ENCODE measurements at regions not wholly inside any gene's neighbourhood (a gene's known extent, or its start where the extent isn't known, plus 50 kb on each side); places are given as distances from the start of the nearest gene placed in this dataset.

DNA sequence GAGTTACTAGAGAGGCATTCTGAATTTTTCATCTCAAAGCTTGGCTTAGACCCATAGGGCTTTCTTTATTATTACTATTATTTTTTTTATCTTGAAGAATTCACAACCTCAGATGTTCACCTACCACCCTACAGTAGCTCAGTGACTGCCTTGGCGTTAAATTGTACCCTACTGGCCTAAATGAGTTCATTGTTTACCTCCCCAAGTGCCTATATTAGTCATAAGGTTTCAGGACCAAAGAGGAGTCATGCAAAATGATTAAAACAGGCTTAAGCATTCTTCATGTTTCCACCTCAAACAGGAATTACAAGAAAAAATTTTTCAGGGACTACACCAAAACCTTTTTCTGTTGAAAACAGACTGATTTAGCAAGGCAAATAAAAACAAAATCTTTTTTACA, 751.5 kb downstream of the SQOR start:
- no peaks in the 10 kb centered on the region for H4K20me1 ChIP-seq (ENCODE audit: control insufficient read depth, insufficient read depth, low read length, poor library complexity, severe bottlenecking)
- peaks cover 0 to 8% (median 5%) of the 10 kb centered on the region in 3 donors for H3K9me3 ChIP-seq (ENCODE audit: control extremely low read depth in 1 of 3, control insufficient read depth in 2 of 3, insufficient read depth in 1 of 3, low read length in 2 of 3)
- DNase-seq (no peak), ATAC-seq (ENCODE audit: low read depth) (no peak)
- no peak overlapping the region for H3K4me2 ChIP-seq (replicated peaks; ENCODE audit: low read depth, low read length, poor library complexity, severe bottlenecking)
- ChIA-PET CTCF (no interaction called here), POLR2A (no interaction called here)
- Mint-ChIP-seq H3K9me3 (ENCODE audit: insufficient read depth) (peaks cover 4% of the 10 kb centered on the region), H3K4me1 (no peaks in the 10 kb centered on the region), H3K4me3 (no peak overlapping the region), H3K27ac (no peak overlapping the region), H3K27me3 (no peaks in the 10 kb centered on the region)
- no peaks in the 10 kb centered on the region for H3K4me1 ChIP-seq (ENCODE audit: control insufficient read depth in 2 of 2, insufficient read depth in 2 of 2, low read length in 2 of 2)
- H2AFZ ChIP-seq (ENCODE audit: insufficient read depth, low read depth, low read length, poor library complexity, severe bottlenecking), result no peak overlapping the region
- H3K27me3 ChIP-seq (replicated peaks in 1 of 4; ENCODE audit: control extremely low read depth in 1 of 4, control insufficient read depth in 3 of 4, insufficient read depth in 4 of 4, low read length in 3 of 4), result no peaks in the 10 kb centered on the region
- intact Hi-C loops (cut with micrococcal nuclease), result no loop called here
- TF ChIP-seq, protein P1, sequence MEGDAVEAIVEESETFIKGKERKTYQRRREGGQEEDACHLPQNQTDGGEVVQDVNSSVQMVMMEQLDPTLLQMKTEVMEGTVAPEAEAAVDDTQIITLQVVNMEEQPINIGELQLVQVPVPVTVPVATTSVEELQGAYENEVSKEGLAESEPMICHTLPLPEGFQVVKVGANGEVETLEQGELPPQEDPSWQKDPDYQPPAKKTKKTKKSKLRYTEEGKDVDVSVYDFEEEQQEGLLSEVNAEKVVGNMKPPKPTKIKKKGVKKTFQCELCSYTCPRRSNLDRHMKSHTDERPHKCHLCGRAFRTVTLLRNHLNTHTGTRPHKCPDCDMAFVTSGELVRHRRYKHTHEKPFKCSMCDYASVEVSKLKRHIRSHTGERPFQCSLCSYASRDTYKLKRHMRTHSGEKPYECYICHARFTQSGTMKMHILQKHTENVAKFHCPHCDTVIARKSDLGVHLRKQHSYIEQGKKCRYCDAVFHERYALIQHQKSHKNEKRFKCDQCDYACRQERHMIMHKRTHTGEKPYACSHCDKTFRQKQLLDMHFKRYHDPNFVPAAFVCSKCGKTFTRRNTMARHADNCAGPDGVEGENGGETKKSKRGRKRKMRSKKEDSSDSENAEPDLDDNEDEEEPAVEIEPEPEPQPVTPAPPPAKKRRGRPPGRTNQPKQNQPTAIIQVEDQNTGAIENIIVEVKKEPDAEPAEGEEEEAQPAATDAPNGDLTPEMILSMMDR (IDR thresholded peaks at IDR 0.05), result no peak
- no peak for TF ChIP-seq EZH2 (IDR thresholded peaks at IDR 0.05; ENCODE audit: borderline replicate concordance, insufficient read depth, low read depth, low read length, poor library complexity, severe bottlenecking)
- H3K4me3 ChIP-seq (ENCODE audit: control extremely low read depth in 1 of 5, extremely low read depth in 1 of 5, insufficient read depth in 1 of 5, low read depth in 2 of 5, low read length in 4 of 5), result no peak overlapping the region
- H3K79me2 ChIP-seq (ENCODE audit: control insufficient read depth, insufficient read depth, low read length), result no peaks in the 10 kb centered on the region
- no peaks in the 10 kb centered on the region for H3K36me3 ChIP-seq (replicated peaks in 1 of 2; ENCODE audit: control extremely low read depth in 1 of 2, control insufficient read depth in 1 of 2, extremely low read depth in 1 of 2, insufficient read depth in 2 of 2, low read length in 1 of 2)
- no peak overlapping the region for H3K9ac ChIP-seq (ENCODE audit: low read length)
- no peak overlapping the region for H3K27ac ChIP-seq (ENCODE audit: low read length in 2 of 2)
- WGBS (ENCODE audit: insufficient coverage), result no CpG with 5 or more reads among the region's 1 CpG

DNA sequence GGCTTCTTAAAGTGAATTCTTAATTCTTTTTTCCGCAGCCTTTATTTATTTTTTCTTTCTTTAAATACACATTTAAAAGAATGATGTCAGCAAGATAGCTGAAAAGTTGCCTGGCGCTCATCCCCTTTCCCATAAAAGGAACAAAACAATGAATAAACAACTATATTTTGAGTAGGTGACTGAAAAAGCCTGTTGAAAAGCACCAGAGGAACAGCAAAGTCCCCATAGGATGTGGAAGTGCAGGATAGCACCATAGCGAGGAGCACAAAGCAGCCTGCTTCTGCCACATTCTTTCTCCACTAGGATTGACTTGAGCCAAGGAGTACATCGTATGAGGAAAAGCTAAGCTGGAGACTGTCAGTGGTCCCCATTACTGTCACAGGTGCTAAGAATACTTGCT, 754.9 kb downstream of the SQOR start:
- Histone ChIP-seq H3K79me2 (ENCODE audit: control insufficient read depth, insufficient read depth, low read length) (no peaks in the 10 kb centered on the region), H2AFZ (ENCODE audit: insufficient read depth, low read depth, low read length, poor library complexity, severe bottlenecking) (no peak overlapping the region), H3K27ac (ENCODE audit: low read length in 2 of 2) (no peak overlapping the region), H4K20me1 (ENCODE audit: control insufficient read depth, insufficient read depth, low read length, poor library complexity, severe bottlenecking) (no peaks in the 10 kb centered on the region), H3K27me3 (replicated peaks in 1 of 4; ENCODE audit: control extremely low read depth in 1 of 4, control insufficient read depth in 3 of 4, insufficient read depth in 4 of 4, low read length in 3 of 4) (no peaks in the 10 kb centered on the region), H3K4me2 (replicated peaks; ENCODE audit: low read depth, low read length, poor library complexity, severe bottlenecking) (no peak overlapping the region), H3K36me3 (replicated peaks in 1 of 2; ENCODE audit: control extremely low read depth in 1 of 2, control insufficient read depth in 1 of 2, extremely low read depth in 1 of 2, insufficient read depth in 2 of 2, low read length in 1 of 2) (no peaks in the 10 kb centered on the region), H3K4me3 (ENCODE audit: control extremely low read depth in 1 of 5, extremely low read depth in 1 of 5, insufficient read depth in 1 of 5, low read depth in 2 of 5, low read length in 4 of 5) (no peak overlapping the region), H3K9me3 (ENCODE audit: control extremely low read depth in 1 of 3, control insufficient read depth in 2 of 3, insufficient read depth in 1 of 3, low read length in 2 of 3) (peaks cover 0 to 11% (median 2%) of the 10 kb centered on the region in 3 donors), H3K9ac (ENCODE audit: low read length) (no peak overlapping the region), H3K4me1 (ENCODE audit: control insufficient read depth in 2 of 2, insufficient read depth in 2 of 2, low read length in 2 of 2) (no peaks in the 10 kb centered on the region)
- H3K4me1 Mint-ChIP-seq, result no peaks in the 10 kb centered on the region
- peaks cover 10% of the 10 kb centered on the region for H3K9me3 Mint-ChIP-seq (ENCODE audit: insufficient read depth)
- intact Hi-C loops (cut with micrococcal nuclease), result no loop called here
- 95% methylated on average over 2 of the region's 4 CpGs for WGBS (ENCODE audit: insufficient coverage)
- no peaks in the 10 kb centered on the region for H3K27me3 Mint-ChIP-seq
- no peak for TF ChIP-seq EZH2 (IDR thresholded peaks at IDR 0.05; ENCODE audit: borderline replicate concordance, insufficient read depth, low read depth, low read length, poor library complexity, severe bottlenecking)
- H3K4me3 Mint-ChIP-seq, result no peak overlapping the region
- DNase-seq (no peak), ATAC-seq (ENCODE audit: low read depth) (no peak)
- POLR2A ChIA-PET, result no interaction called here
- no peak overlapping the region for H3K27ac Mint-ChIP-seq
- CTCF ChIA-PET, result no interaction called here

Data from B cell (primary cell).